Suppressor macrophage treated with lipopolysaccharide for 1 hour (primary cell): ENCODE measurements at regions not wholly inside any gene's neighbourhood (a gene's known extent, or its start where the extent isn't known, plus 50 kb on each side); places are given as distances from the start of the nearest gene placed in this dataset.

Experiments
- DNase-seq, 3 donors: peaks; one replicate each; pipeline ENCODE4 v3.0.0-alpha.2; 2020 to 2022

- DNase-seq, result no peak
Measured at GRCh38 chr6:747028-747427, 54.1 kb upstream of the EXOC2 start.

DNA sequence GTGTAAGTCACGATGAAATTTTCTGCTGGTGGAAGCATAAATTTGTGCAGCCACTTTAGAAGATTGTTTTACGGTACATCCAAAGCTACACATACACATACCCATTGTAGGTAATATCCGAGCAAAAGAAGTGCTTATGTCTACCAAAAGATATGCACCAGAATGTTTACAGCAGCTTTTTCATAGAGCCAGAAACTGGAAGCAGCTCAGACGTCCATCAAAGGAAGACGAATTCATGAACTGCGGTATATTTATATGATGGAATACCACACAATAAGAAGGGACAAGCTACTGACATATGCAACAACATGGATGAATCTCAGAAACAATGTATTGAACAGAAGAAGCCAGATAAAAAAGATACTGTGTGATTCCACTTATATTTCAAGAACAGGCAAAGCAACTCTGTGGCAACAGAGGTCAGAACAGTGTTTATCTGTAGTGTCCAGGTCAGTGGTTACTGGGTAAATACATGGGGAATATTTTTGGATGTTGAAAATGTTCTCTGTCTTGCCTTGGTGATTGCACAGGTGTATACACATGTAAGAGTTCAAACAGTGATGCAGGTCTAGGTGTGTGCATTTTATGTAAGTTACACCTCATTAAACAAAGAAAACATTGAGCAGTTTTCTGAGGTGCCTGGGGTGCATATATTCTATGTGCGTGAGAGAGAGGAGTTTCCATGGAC, 51.9 kb upstream of the EXOC2 start:
- DNase-seq, result no peak

DNA sequence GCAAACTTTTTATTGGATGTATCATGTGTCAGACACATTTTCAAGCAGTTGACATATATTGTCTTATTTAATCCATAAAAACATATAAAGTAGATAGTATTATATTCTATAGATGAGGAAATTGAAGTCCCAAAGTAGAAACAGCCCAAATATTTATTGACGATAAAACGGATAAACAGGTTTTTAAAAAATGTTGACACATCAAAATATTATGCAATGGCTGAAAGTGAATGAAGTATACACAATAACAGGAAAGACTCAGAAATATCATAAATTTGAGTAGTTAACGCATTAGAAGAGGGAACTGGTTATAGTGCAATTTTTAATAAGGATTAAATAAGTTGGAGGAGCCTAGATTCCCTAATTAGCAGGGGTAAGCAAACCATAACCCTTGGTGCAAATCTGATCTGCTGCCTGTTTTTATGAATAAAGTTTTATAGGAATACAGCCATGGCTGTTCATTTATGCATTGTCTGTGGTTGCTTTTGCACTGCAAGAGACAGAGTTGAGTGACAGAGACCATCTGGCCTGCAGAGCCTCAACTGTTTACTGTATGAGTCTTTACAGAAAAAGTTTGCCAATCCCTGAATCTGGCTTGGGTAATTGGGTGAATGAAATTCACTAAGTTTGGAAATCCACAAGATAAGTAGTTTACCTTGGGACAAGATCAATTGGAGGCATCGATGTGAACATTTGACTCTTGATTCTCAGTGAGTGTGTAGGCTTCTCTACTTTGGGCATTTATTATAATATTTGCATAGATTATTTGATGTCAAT, 50.6 kb upstream of the EXOC2 start:
- DNase-seq, result no peak
